Cardiac fibroblast (primary cell): ENCODE measurements at regions not wholly inside any gene's neighbourhood (a gene's known extent, or its start where the extent isn't known, plus 50 kb on each side); places are given as distances from the start of the nearest gene placed in this dataset.

Source experiments
- DNase-seq, 2 donors: peaks; one replicate each; pipeline versions ENCODE4 v3.0.0 to v3.0.0-alpha.2; 2010; ENCODE audit warnings: low read depth in 2 of 2
- H3K4me3 ChIP-seq, 2 donors: replicated peaks in 1 of 2; 1 replicate in 1 of 2; 2 replicates in 1 of 2; pipeline ENCODE4 v1.5.1; 2011; ENCODE audit warnings: low read depth in 2 of 2, low read length in 2 of 2, mild to moderate bottlenecking in 2 of 2, moderate library complexity in 1 of 2
- CTCF ChIP-seq: IDR thresholded peaks from one replicate; pipeline ENCODE4 v1.5.1; 2011; ENCODE audit warnings: low read depth, mild to moderate bottlenecking, low read length, inconsistent platforms

GRCh38 chr10:61529208-61529607, 76.0 kb upstream of the TMEM26 start:
- TF ChIP-seq CTCF: no peak
- no peak for DNase-seq
- no peak overlapping the region for H3K4me3 ChIP-seq

DNA sequence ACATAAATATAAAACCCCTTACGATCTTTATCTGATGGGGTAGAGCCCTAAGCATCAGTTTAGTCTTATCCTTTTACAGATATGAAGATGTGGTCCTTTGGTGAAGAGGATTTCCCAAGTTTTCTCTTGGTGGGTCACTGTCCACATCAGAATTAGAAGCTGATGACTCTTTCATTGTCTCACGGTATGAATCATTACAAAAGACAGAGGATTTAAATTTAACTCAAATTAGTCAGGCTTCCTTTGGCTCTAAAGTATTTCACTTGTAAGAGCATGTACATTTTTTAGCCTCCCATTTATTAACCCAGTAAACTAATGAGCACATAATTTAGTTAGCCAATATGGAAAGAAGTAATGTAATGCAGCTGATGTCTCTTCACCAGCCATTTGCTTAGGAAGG, 49.9 kb upstream of the TMEM26 start:
- no peak for TF ChIP-seq CTCF
- no peak overlapping the region for H3K4me3 ChIP-seq
- DNase-seq: peak in 1 of 2 donors; percentile 72
